Right kidney (tissue), 1 donor: ENCODE measurements at regions not wholly inside any gene's neighbourhood (a gene's known extent, or its start where the extent isn't known, plus 50 kb on each side); places are given as distances from the start of the nearest gene placed in this dataset.

ENCODE experiments used
- DNase-seq: peaks from one replicate; pipeline ENCODE4 v3.0.0-alpha.2; 2016

DNA sequence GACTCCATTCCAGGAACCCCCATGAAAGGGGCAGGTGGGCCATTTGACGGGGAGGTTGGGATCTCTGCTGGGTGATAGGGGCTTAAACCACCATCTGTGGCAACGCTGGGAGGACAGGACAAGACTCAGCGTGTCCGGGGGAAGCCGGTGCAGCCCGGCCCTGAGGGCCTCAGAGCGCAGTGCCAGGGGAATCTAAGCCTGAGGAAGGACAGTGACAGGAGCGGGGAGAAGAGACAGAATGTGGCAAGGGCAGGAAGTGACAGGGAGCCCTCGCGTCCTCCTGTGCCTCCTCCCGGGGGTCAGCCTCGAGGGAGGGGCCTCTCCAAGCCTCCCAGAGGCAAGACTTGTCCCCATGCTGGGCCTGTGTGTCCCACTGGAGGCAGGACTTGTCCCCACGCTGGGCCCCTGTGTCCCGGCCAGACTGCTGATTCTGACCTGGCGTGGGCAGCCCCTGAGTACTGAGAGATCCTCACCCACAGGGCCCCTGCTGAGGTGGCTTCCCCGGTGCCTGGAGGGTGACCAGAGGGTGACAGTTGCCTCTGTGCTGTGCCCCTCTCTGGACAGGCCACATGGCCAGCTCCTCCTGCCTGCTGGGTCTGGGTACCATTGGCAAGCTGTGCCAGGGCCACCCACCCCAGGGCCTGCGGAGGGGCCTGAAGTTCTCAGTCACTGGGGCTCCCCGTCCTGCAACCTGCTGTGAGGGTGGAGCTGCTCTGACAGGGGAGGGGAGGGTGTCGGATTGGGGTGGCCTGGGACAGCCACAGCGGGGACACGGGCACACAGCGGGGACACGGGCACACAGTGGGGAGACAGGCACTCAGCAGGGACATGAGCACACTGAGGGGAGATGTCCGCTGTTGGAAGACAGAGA, 676.2 kb downstream of the BRD1 start:
- no peak for DNase-seq

GRCh38 chr22:49150801-49151221, 676.9 kb downstream of the BRD1 start:
- DNase-seq = no peak

GRCh38 chr22:49149721-49150608, 677.7 kb downstream of the BRD1 start:
- DNase-seq = no peak

GRCh38 chr22:49148895-49149418, 678.7 kb downstream of the BRD1 start:
- DNase-seq = no peak

GRCh38 chr22:49147617-49148175, 680.0 kb downstream of the BRD1 start:
- no peak for DNase-seq

- no peak for DNase-seq
These were observed 680.5 kb downstream of the BRD1 start for GRCh38 chr22:49147171-49147570.

GRCh38 chr22:49146511-49146910, 681.2 kb downstream of the BRD1 start:
- DNase-seq = no peak

DNA sequence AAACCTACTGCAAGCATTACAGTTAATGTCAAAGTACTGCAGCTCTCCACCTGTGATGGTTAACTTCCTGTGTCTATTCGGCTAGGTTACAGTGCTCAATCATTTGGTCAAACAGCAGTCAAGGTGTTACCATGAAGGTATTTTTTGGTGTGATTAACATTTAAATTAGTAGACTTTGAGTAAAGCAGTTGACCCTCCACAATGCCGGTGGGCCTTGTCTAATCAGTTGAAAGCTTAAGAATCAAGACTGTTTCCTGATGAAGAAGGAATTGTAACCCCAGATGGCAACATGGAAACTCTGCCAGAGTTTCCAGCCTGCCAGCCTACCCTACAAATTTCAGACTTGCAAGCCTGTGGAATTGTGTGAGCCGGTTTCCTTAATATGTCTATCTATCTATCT, 683.9 kb downstream of the BRD1 start:
- no peak for DNase-seq

DNA sequence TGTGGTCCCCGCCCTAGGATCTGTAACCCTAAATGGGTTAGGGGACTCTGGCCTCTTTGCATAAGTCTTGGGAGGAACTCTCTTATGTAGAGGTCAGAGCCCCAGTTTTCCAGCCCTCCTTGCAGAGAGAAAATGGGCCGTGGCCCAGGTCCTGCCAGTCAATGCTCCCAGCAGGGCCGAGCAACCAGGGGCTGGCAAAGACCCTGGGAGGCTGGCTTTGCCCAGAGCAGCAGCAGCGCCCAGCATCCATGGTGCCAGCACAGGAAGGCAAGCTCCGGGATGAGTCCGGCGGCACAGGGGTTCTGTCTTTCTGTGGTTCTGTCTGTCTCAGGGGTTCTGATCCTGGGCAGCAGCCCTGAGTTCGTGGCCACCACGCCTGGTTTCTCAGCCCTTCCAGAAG, 684.8 kb downstream of the BRD1 start:
- no peak for DNase-seq

GRCh38 chr22:49142296-49142695, 685.4 kb downstream of the BRD1 start:
- DNase-seq = no peak

DNA sequence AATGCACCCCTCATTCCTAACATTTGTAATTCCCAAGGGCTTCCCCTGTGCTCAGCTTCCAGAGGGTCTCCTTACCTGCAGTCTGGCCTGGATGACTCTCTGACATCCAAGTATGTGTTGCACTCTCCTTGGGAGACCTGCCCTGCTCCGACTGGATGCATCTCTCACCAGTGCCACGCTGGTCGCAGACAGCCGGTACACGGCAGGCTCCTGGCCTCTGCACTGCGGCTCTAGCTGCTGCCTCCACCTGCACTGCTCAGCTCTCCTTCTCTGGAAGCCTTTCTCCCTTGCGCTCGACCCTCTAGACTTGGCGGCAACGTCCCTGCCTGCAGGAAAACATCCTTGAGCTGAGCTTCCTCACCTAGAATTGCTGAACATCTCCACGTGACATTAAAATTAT, 685.9 kb downstream of the BRD1 start:
- no peak for DNase-seq

- no peak for DNase-seq
These were observed 686.6 kb downstream of the BRD1 start for GRCh38 chr22:49140911-49141665.

GRCh38 chr22:49139492-49140151, 688.1 kb downstream of the BRD1 start:
- DNase-seq = no peak

GRCh38 chr22:49138250-49138790, 689.4 kb downstream of the BRD1 start:
- no peak for DNase-seq

- no peak for DNase-seq
These were observed 690.4 kb downstream of the BRD1 start for GRCh38 chr22:49137206-49137840.

- DNase-seq = no peak
These were observed 690.9 kb downstream of the BRD1 start for GRCh38 chr22:49136816-49137180.

- DNase-seq = no peak
These were observed 691.4 kb downstream of the BRD1 start for GRCh38 chr22:49136041-49136815.

GRCh38 chr22:49134076-49134475, 693.6 kb downstream of the BRD1 start:
- no peak for DNase-seq

- no peak for DNase-seq
These were observed 694.1 kb downstream of the BRD1 start for GRCh38 chr22:49133541-49133940.

- no peak for DNase-seq
These were observed 695.7 kb downstream of the BRD1 start for GRCh38 chr22:49132009-49132408.
